ENCODE measurements at regions not wholly inside any gene's neighbourhood (a gene's known extent, or its start where the extent isn't known, plus 50 kb on each side); places are given as distances from the start of the nearest gene placed in this dataset.

DNA sequence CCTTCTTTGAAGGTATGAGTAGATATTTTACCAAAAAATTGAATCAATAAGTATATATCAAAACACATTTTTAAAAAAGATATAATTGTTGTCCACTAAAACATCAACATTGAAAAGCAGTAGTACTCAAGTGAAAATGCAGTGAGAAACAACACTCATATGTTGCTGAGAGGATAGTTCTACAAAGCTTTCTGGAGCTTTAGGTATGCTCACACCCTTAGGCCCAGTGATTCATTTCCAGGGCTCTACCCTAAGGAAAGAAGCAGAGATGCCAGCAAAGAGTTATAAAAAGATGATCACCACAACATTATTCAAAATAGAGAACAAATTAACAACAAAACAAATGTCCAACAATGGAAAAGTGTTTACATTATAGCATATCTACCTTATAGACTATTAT, 197.3 kb upstream of the CCDC150 start:
- no peak for DNase-seq (ENCODE audit: low read depth)

- no peak for DNase-seq (ENCODE audit: low read depth)
Measured at GRCh38 chr2:196444442-196444841, 195.1 kb upstream of the CCDC150 start.

DNA sequence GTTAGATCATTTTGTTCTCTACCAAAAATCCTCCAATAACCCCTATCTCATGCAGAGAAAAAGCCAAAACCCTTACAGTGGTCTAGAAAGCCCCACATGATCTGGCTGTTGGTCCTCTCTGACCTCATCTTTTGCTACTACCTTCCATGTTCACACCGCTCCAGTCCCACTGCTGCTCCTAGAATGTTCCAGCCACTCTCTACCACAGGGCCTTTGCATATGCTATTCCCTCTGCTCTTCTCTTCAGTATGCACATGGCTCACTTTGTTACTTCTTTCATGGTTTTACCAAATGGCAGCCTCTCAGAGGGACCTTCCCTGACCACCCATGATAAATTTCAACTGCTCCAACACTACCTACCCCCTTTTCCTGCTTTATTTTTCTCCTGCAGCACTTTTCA, 193.5 kb upstream of the CCDC150 start:
- no peak for DNase-seq (ENCODE audit: low read depth)

- no peak for DNase-seq (ENCODE audit: low read depth)
Measured at GRCh38 chr2:196448407-196449079, 191.0 kb upstream of the CCDC150 start.

GRCh38 chr2:196449083-196449482, 190.4 kb upstream of the CCDC150 start:
- no peak for DNase-seq (ENCODE audit: low read depth)

GRCh38 chr2:196452758-196453157, 186.8 kb upstream of the CCDC150 start:
- DNase-seq (ENCODE audit: low read depth): no peak

DNA sequence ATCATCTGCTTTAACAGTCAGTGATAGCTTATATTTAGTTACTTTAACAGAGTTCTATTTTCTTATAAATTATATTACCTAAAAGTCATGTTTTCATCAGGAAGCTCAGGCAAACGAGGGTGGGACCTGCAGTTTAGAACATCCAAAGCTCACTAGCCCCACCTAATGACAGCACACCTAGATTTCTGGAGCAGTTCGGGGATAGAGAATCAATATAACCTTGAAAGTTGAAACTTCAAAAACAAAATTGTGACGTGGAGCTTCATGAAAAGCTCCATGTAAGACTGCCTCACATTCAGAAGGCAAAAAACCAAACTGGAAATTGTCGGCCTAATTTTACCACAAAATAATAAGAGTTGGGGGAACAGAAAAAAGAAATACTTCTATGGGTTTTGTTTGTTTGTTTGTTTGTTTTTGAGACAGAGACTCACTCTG, 185.9 kb upstream of the CCDC150 start:
- DNase-seq (ENCODE audit: low read depth): no peak

- DNase-seq (ENCODE audit: low read depth): no peak
Measured at GRCh38 chr2:196454492-196454891, 185.0 kb upstream of the CCDC150 start.

- no peak for DNase-seq (ENCODE audit: low read depth)
Measured at GRCh38 chr2:196459539-196459938, 180.0 kb upstream of the CCDC150 start.

GRCh38 chr2:196463706-196464105, 175.8 kb upstream of the CCDC150 start:
- DNase-seq (ENCODE audit: low read depth): no peak

GRCh38 chr2:196464311-196464710, 175.2 kb upstream of the CCDC150 start:
- DNase-seq (ENCODE audit: low read depth): no peak

DNA sequence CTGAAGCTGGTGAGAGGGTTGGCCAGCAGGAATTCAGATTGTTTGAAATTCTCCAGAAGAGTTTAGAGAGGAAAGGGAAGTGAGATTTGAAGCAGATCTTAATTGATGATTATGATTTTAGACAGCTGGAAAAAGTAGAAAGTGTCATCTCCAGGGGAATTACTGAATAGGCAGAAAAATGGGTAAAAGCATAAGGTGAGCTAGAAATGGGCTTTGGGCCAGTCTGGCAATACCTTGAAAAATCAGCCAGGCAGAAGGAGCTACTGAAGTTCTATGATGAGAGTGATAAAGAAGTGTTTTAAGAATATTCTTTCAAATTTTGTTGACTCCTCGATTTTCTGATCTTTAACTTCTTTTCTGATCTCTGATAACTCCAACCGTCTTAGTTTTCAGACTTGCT, 172.9 kb upstream of the CCDC150 start:
- DNase-seq (ENCODE audit: low read depth): no peak

DNA sequence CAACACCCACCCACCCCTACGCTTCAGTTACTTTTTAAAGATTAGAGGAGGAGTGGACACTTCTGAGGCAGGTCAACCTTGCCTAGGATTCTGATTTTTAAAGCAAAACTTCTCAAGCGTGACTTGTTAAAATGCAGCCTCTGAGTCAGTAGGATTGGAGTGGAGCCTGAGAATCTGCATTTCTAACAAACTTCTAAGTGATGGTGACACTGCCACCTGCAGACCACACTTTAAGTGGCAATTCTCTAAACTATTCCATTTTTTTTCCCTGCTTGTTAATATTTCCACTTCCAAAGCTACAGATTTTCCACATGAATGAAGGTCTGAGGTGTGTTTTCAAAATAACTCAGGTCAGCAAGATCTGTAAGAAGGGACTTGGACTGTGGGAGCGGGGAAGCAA, 171.1 kb upstream of the CCDC150 start:
- no peak for DNase-seq (ENCODE audit: low read depth)

DNA sequence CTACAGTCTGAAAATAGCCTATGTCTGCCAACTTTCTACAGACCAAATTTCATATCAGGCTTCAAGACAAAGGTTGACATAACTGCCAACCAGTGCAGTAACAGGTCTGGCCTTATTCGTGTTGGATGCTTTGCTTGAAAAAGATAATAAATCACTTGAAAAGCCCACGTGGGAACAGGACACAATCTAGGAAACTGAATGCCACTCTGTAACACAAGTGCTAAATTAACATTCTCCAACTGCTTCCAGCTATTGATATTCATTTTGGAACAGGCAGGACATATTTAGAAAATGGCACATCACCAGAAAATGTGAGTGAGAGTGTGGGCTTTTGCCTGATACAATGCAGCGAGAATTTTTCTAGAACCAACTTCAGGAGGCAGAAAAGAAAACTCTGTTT, 165.9 kb upstream of the CCDC150 start:
- no peak for DNase-seq (ENCODE audit: low read depth)

GRCh38 chr2:196475611-196476010, 163.9 kb upstream of the CCDC150 start:
- DNase-seq (ENCODE audit: low read depth): no peak

GRCh38 chr2:196478588-196478987, 160.9 kb upstream of the CCDC150 start:
- DNase-seq (ENCODE audit: low read depth): no peak

DNA sequence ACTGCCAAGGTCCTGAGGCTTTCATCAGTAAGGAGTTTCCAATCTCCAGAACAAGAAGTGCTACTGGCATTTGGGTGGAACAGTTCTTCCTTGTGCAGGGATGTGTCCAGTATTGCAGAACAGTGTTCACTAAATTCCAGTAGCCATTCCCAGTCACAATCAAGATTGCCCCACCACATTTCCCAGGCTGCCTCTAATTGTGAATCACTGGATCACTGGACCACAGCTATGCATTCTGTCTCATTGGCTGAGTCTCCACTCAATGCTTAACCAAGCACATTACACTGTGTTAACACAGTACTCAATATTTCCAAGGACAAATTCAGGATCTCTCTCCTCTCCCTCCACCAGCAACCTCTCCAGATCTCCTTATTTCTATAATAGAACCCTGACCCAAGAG, 160.2 kb upstream of the CCDC150 start:
- no peak for DNase-seq (ENCODE audit: low read depth)

DNA sequence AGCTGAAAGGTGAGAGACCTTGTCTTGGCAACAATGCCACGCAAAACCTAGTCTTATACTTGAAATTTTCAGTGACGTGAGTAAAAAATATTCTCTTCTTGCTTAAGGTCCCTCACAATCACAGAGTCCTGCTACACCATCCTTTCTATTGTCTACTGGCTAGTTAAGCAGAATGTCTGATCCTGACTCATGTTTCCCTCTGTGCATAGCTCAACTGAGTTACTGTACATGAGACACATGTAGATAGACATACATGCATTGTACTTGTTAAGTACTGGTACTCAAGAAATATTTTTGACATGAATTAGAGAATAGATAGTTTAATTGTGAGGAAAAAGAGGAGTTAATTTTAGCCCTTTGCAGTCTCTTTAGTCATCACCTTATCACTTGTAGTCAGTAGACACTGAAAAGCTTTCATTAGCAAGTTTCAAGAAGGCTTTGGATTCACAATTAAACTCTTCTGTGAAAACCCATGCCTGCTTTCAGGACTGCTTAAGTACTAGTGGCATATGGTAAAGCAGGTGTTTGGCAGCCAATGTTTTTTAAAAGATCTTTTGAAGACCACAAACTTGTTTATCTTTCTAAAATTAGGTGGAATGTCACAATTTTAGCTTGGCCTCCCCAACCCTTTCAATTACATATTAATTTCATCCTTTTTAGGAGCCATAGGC, 158.7 kb upstream of the CCDC150 start:
- no peak for DNase-seq (ENCODE audit: low read depth)

GRCh38 chr2:196481324-196481697, 158.2 kb upstream of the CCDC150 start:
- DNase-seq (ENCODE audit: low read depth): no peak

GRCh38 chr2:196482119-196483065, 157.1 kb upstream of the CCDC150 start:
- DNase-seq (ENCODE audit: low read depth): no peak

GRCh38 chr2:196486146-196486545, 153.4 kb upstream of the CCDC150 start:
- DNase-seq (ENCODE audit: low read depth): no peak

DNA sequence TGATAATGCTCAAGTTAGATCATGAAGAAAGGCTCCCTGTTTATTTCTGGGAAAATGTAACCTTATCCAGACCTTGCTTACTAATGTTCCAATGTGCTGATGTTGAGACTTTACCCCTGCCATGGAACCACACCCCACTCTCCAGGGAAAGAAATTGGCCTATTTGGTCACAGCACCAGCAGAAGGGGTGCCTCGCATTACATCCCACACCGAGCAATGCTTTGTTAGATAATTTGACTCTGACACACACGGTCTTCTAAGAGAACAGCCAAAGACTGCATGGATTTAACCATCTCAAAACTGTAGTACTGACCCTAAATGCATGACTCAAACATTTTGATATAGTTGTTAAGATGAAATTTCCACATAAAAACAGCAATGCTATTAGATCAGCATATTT, 152.1 kb upstream of the CCDC150 start:
- no peak for DNase-seq (ENCODE audit: low read depth)

- DNase-seq (ENCODE audit: low read depth): no peak
Measured at GRCh38 chr2:196489371-196489770, 150.1 kb upstream of the CCDC150 start.
